Activated CD8-positive, alpha-beta T cell treated with anti-CD3 and anti-CD28 coated beads, Interleukin-2, amount 10 ng/mL, durations not matched to agents 7 days and 5 days (primary cell): ENCODE measurements at regions not wholly inside any gene's neighbourhood (a gene's known extent, or its start where the extent isn't known, plus 50 kb on each side); places are given as distances from the start of the nearest gene placed in this dataset.

ENCODE experiments used
- ATAC-seq: fragments of 150-1000 bp; cut with Tn5 transposase; one replicate; pipeline ENCODE4 v1.10.0; 2021; ENCODE audit warnings: moderate library complexity
- CTCF ChIA-PET: fragments of 350-600 bp; sonication (Branson Sonifier 250); formaldehyde crosslinking; loops from one replicate; lab custom pipeline; 2021; ENCODE audit warnings: antibody characterized with exemption; lab: Charles Lee
- POLR2A ChIA-PET: fragments of 350-600 bp; sonication (Branson Sonifier 250); formaldehyde crosslinking; loops from one replicate; lab custom pipeline; 2021; ENCODE audit warnings: antibody characterized with exemption; lab: Charles Lee
- DNase-seq: peaks from one replicate; pipeline ENCODE4 v3.0.0-alpha.2; 2020
- H3K27ac Mint-ChIP-seq: one replicate; pipeline ENCODE4 v1.8.0; 2021; ENCODE audit warnings: mild to moderate bottlenecking, mixed read lengths
- H3K27me3 Mint-ChIP-seq: one replicate; pipeline ENCODE4 v1.8.0; 2021; ENCODE audit warnings: low read depth, mixed read lengths
- H3K36me3 Mint-ChIP-seq: one replicate; pipeline ENCODE4 v1.8.0; 2021; ENCODE audit warnings: low read depth, mixed read lengths
- H3K4me1 Mint-ChIP-seq: one replicate; pipeline ENCODE4 v1.8.0; 2021; ENCODE audit warnings: low read depth, mixed read lengths
- H3K4me3 Mint-ChIP-seq: one replicate; pipeline ENCODE4 v1.8.0; 2021; ENCODE audit warnings: mild to moderate bottlenecking, mixed read lengths
- H3K9me3 Mint-ChIP-seq: one replicate; pipeline ENCODE4 v1.8.0; 2022; ENCODE audit warnings: mixed read lengths; ENCODE audit not compliant: insufficient read depth

DNA sequence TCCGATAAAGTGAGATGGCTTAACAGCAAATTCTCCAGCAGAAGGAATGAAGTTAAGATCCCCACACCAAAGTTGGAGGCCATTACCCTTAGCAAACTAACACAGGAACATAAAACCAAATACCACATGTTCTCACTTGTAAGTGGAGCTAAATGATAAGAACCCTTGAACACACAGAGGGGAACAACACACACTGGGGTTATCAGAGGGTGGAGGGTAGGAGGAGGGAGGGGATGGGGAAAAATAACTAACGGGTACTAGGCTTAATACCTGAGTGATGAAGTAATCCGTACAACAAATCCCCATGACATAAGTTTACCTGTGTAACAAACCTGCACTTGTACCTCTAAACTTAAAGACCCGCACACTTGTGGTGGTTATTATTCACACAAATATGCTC lies 240.4 kb upstream of the NAV3 start:
- ChIA-PET CTCF (no interaction called here), POLR2A (no interaction called here)
- no peak for ATAC-seq
- Mint-ChIP-seq H3K4me1 (no peaks in the 10 kb centered on the region), H3K4me3 (no peak overlapping the region), H3K36me3 (no peaks in the 10 kb centered on the region), H3K9me3 (no peaks in the 10 kb centered on the region), H3K27ac (no peak overlapping the region), H3K27me3 (no peaks in the 10 kb centered on the region)
- DNase-seq, result no peak

DNA sequence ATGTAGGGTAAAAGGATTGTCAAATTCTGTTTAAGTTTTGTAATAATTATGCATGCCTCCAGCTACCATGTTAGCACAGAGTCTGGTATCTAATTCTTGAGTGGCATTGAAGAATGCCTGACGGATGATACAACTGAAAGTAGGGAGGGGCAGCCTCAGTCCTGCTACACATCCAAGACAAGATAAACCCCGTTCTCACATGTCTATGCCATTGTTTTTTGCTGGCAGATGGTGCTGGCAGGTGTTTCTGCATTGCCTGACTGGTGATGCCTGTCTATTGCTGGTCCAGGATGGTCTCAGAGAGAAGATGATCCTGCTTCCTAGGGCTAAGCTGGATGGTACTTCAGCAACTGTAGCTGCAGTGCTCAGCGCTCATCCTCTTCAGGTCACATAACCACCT lies 245.8 kb upstream of the NAV3 start:
- no peaks in the 10 kb centered on the region for H3K4me1 Mint-ChIP-seq

DNA sequence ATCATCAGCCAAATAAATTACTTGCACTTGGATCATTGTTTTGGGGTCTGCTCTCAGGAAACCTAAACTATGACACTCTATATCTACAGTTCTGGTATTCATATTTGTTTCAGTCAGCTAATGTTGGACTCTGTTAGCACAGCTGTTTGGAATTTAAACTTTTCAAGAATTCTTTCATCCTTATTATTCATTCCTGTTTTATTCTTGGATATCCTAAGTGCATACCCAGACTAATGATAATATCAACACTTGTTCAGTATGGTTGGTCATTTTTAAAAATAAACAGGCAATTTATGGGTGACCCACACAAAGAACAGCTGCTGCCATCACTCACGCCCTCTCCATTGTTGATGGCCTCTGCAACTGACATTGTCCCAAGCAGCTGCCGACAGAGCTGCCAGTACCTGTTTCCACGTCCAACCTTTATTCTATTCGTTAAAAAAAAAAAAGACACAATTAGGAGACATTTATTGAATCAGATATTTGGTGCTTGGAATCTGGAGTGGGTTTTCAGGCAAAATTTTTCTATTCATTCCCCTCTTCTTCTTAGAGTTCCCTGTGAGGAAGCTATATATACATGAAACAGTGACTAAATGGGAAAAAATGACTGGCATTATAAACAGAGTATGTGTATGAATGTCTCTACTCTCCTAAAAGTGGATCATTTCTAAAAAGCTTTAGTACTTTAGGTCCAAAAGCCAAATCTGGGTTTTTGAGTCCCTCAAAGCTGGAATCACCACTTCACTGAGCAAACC lies 252.1 kb upstream of the NAV3 start:
- ATAC-seq (no peak), DNase-seq (no peak)
- H3K4me3 Mint-ChIP-seq, result no peak overlapping the region
- H3K36me3 Mint-ChIP-seq, result no peaks in the 10 kb centered on the region
- CTCF ChIA-PET, result no interaction called here
- H3K4me1 Mint-ChIP-seq, result no peaks in the 10 kb centered on the region
- no peak overlapping the region for H3K27ac Mint-ChIP-seq
- no peaks in the 10 kb centered on the region for H3K27me3 Mint-ChIP-seq
- H3K9me3 Mint-ChIP-seq, result peaks cover 3% of the 10 kb centered on the region
- POLR2A ChIA-PET, result interaction anchor here (0.6 kb wide), 1 partner anchor 1279 kb away, joined by 3 read pairs; no protein-coding TSS in a partner anchor

More for the DNA sequence above, 245.8 kb upstream of the NAV3 start:
- ATAC-seq (no peak), DNase-seq (no peak)
- POLR2A ChIA-PET, result no interaction called here
- no peak overlapping the region for H3K4me3 Mint-ChIP-seq
- CTCF ChIA-PET, result no interaction called here
- no peak overlapping the region for H3K27ac Mint-ChIP-seq
- no peaks in the 10 kb centered on the region for H3K27me3 Mint-ChIP-seq
- H3K36me3 Mint-ChIP-seq, result no peaks in the 10 kb centered on the region
- H3K9me3 Mint-ChIP-seq, result no peaks in the 10 kb centered on the region

DNA sequence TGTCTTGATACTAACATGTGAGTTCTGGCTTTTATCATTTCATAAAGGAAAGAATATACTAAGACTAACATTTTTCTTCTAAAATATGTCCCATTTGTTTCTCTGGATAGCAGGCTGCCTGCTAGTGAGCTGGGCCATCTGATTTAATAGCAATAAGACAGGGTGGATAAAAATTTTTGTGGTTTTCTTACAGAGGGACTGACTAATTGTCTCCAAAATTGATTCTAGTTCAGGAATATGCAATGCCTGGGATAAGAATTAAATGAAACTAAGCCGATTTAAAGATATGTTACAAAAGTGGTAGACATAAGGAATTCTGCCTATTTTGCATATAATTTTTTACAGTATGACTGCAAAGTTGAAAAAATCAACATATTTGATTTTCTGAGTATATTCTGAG lies 252.9 kb upstream of the NAV3 start:
- ChIA-PET CTCF (no interaction called here), POLR2A (no interaction called here)
- DNase-seq, result no peak
- no peak for ATAC-seq
- Mint-ChIP-seq H3K27ac (no peak overlapping the region), H3K4me3 (no peak overlapping the region), H3K27me3 (no peaks in the 10 kb centered on the region), H3K4me1 (no peaks in the 10 kb centered on the region), H3K36me3 (no peaks in the 10 kb centered on the region), H3K9me3 (peaks cover 3% of the 10 kb centered on the region)

DNA sequence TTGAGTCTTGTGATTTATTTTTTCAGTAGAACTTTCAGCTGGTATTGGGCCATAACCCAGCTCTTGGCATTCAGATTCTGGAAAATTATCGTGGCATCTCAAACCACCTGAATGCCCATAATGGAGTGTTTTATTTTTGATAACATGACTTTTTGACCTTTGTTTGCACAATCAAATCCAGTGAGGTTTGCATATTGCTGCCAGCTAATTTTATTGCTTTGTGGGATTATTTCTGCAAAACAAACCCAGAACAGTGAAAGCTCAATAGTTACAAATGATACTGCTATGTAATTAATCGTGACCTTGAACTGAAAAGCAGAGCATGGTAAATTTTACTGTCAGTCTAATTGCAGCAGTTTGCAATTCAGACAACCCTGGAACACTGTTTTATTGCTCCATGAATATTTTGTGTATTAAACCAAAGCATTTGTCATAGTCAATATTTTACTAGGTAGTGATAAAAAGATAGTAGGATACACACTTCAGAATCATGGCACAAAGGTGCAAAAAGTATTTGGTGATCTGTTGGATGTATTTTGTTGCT lies 255.2 kb upstream of the NAV3 start:
- CTCF ChIA-PET, result no interaction called here
- H3K27me3 Mint-ChIP-seq, result no peaks in the 10 kb centered on the region
- H3K27ac Mint-ChIP-seq, result no peak overlapping the region
- POLR2A ChIA-PET, result no interaction called here
- no peaks in the 10 kb centered on the region for H3K4me1 Mint-ChIP-seq
- no peak overlapping the region for H3K4me3 Mint-ChIP-seq
- no peaks in the 10 kb centered on the region for H3K36me3 Mint-ChIP-seq
- DNase-seq, result no peak
- no peak for ATAC-seq
- peaks cover 3% of the 10 kb centered on the region for H3K9me3 Mint-ChIP-seq

DNA sequence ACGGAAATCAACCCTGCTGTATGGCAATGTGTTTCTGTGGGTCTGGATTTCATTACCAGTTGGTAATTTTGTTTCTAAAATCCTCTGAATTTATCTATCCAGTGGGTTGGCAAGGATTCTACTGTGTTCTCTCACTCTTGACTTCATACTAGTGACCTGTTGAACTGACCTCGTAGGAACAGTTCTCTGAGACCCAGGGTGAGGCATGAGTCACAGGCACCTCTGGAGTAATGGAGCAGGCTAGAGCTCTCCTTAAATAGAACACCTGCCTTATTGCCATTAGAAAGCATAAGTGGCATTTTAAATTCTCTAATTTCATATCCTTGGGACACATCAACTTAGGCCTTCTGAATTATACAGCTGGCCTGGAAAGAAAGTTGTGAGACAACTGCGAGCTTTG lies 258.3 kb upstream of the NAV3 start:
- POLR2A ChIA-PET, result no interaction called here
- no peaks in the 10 kb centered on the region for H3K4me1 Mint-ChIP-seq
- no peak overlapping the region for H3K27ac Mint-ChIP-seq
- no peaks in the 10 kb centered on the region for H3K36me3 Mint-ChIP-seq
- no peak overlapping the region for H3K4me3 Mint-ChIP-seq
- H3K9me3 Mint-ChIP-seq, result peaks cover 5% of the 10 kb centered on the region
- CTCF ChIA-PET, result no interaction called here
- no peak for DNase-seq
- no peak for ATAC-seq
- no peaks in the 10 kb centered on the region for H3K27me3 Mint-ChIP-seq

DNA sequence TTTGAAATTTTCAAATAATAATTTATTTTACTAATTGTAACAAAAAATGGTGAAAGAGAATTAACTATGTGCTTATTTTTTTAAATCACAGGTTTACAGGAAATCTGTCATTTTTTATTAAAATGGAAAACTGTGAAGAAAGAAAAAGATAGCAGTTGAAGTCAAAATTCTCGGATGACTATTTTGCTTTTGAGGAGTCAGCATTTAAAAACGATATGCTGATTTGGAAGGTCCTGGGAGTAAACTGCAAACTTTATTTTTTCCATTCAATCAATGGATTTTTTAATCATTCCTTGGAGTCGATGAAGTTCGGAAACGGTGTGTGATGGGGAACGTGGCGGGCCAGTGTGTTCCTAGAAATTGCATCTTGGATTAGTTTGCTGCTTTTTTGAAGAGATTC lies 258.9 kb upstream of the NAV3 start:
- Mint-ChIP-seq H3K9me3 (peaks cover 3% of the 10 kb centered on the region), H3K4me1 (no peaks in the 10 kb centered on the region), H3K27me3 (no peaks in the 10 kb centered on the region), H3K4me3 (no peak overlapping the region), H3K27ac (no peak overlapping the region), H3K36me3 (no peaks in the 10 kb centered on the region)
- POLR2A ChIA-PET, result no interaction called here
- DNase-seq (no peak), ATAC-seq (no peak)
- CTCF ChIA-PET, result no interaction called here

DNA sequence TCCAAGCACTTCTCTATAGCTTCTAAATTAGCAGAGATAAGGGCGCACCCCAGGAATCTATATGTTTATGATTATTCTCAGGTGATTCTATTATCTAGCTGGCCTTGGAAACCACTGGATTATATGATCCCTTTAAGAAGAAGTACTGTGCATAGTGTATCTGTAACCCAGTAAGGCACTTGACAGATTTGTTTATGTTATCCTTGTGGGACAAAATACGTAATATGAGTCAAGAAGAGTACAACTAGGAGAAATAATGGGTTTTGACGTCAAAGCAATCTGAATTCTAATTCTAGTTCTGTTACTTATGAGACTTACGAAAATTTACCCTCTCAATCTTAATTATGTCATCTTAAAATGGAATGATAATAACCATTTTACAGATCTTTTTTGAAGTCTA lies 259.6 kb upstream of the NAV3 start:
- Mint-ChIP-seq H3K4me3 (no peak overlapping the region), H3K36me3 (no peaks in the 10 kb centered on the region), H3K27me3 (no peaks in the 10 kb centered on the region), H3K27ac (no peak overlapping the region), H3K4me1 (no peaks in the 10 kb centered on the region), H3K9me3 (peaks cover 3% of the 10 kb centered on the region)
- CTCF ChIA-PET, result no interaction called here
- POLR2A ChIA-PET, result no interaction called here
- ATAC-seq (no peak), DNase-seq (no peak)

DNA sequence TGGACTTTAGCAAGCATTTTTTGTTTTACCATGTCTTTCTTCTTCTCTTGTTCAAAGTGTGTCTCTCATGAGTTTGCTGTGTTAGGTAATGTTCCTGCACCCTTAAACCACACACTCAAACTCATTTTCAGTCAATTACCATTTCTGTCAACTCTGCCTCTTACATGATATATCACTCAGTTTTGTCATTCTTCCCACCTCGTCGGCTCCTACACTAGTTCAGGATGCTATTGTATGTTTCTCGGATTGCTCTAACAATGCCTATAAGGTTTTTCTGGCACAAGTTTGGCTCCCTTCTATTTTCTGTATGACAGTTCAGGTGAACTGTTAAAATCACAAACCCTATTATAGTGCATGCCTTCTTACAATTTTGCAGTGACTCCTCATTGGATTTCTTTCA lies 260.8 kb upstream of the NAV3 start:
- no peak overlapping the region for H3K4me3 Mint-ChIP-seq
- ChIA-PET CTCF (no interaction called here), POLR2A (no interaction called here)
- H3K27ac Mint-ChIP-seq, result no peak overlapping the region
- H3K27me3 Mint-ChIP-seq, result no peaks in the 10 kb centered on the region
- H3K4me1 Mint-ChIP-seq, result no peaks in the 10 kb centered on the region
- no peak for ATAC-seq
- H3K36me3 Mint-ChIP-seq, result no peaks in the 10 kb centered on the region
- H3K9me3 Mint-ChIP-seq, result peaks cover 7% of the 10 kb centered on the region
- no peak for DNase-seq

DNA sequence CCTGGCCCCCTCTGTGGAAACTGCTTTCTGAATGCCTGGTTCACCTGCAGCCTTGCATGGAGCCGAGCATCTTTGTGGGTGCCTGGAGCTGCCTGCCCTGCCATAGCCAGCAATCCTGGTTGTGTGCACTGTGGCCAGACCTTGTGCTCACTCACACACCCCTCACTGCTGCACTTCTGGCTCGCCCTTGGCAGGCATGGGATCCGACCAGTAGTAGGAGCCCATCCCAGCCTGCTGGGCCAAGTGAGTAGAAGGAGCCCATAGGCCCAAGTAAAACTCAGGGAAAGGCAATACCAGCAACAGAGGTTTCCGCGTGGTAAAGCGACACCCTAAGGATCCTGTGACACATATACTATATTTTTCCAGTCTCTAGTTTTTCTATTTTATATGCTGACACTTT lies 270.0 kb upstream of the NAV3 start:
- ATAC-seq (no peak), DNase-seq (no peak)
- CTCF ChIA-PET, result no interaction called here
- Mint-ChIP-seq H3K4me1 (no peaks in the 10 kb centered on the region), H3K27me3 (no peaks in the 10 kb centered on the region), H3K4me3 (no peak overlapping the region), H3K9me3 (peaks cover 8% of the 10 kb centered on the region), H3K27ac (no peak overlapping the region), H3K36me3 (no peaks in the 10 kb centered on the region)
- POLR2A ChIA-PET, result no interaction called here

DNA sequence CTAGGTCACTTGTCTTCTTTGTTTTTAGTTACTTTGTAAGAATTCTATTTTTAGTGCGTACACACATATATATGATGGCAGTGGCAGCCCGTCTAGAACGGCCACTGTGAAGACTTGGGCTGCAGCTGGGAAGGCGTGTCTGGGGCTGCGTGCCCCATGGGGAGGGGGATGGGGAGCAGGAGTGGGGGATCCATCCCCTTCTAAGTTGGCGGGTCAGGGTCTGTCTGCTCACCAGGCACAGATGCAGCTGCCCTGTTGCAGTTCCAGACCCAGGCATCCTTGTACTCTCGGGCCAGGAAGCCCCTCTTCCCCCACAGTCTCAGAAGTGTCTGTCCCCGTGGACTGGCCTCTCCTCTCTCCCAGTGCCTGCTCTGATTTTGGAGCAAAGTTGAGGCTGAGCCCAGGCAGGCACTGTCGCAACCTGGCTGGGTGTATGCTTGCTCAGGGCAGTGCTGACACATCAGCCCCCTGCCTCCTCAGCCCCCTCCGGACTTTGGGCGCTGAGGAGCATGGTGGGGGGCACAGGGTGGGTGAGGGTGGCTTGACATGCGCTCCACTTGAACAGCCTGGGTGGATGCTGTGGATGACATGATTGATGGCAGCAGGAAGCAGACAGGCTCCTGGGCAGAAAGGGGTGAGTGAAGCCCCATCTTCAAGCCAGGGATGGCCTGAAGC lies 271.2 kb upstream of the NAV3 start:
- DNase-seq, result no peak
- no peak overlapping the region for H3K27ac Mint-ChIP-seq
- ChIA-PET CTCF (no interaction called here), POLR2A (no interaction called here)
- no peak overlapping the region for H3K4me3 Mint-ChIP-seq
- H3K9me3 Mint-ChIP-seq, result peaks cover 7% of the 10 kb centered on the region
- H3K4me1 Mint-ChIP-seq, result no peaks in the 10 kb centered on the region
- no peaks in the 10 kb centered on the region for H3K36me3 Mint-ChIP-seq
- ATAC-seq, result no peak
- no peaks in the 10 kb centered on the region for H3K27me3 Mint-ChIP-seq

DNA sequence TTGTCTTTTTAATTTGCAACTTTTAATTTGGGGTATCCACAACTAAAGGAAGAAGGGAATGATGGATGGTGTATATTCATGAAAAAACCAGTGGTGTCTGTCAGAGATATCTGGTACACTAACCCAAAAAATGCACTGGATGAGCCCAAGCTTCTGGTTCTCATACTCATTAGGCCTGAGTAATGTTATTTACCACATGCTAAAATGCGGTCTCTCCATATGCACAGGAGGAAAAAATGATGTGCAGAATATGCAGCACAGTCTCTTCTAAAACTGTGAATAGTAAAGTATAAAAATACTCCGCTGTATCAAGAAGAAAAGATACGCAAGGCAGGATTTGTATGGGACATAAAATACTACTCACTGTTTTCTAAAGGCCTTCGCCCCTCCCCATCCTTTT lies 275.6 kb upstream of the NAV3 start:
- Mint-ChIP-seq H3K36me3 (no peaks in the 10 kb centered on the region), H3K27me3 (no peaks in the 10 kb centered on the region), H3K4me1 (no peaks in the 10 kb centered on the region), H3K27ac (no peak overlapping the region), H3K9me3 (peaks cover 3% of the 10 kb centered on the region), H3K4me3 (no peak overlapping the region)
- CTCF ChIA-PET, result no interaction called here
- POLR2A ChIA-PET, result no interaction called here
- ATAC-seq (no peak), DNase-seq (no peak)
